Fibroblast of peridontal ligament (primary cell): ENCODE measurements at regions not wholly inside any gene's neighbourhood (a gene's known extent, or its start where the extent isn't known, plus 50 kb on each side); places are given as distances from the start of the nearest gene placed in this dataset.
"Not testable (repeated sequence)": the region's sequence is repeated elsewhere in the genome, so short reads cannot be mapped to it uniquely, and the experiment has no call there.

Source experiments
- DNase-seq: peaks from one replicate; pipeline ENCODE4 v3.0.0-alpha.2; 2010; ENCODE audit errors: extremely low read depth

DNA sequence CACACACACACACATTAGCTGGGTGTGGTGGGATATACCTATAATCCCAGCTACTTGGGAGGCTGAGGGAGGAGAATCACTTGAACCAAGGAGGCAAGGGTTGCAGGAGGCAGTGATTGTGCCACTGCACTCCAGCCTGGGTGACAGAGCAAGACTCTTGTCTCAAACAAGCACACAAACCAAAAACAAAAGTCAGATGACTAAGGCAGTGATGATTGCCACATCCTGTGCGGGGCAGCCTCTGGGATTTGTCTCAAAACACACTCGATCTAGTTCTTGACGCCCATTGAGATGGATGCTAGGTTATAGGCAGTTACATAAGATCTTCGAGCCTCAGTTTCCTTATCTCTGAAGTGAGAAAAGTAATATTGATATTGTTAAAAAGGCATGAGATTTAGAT lies 57.8 kb upstream of the NBPF8 start:
- not testable (repeated sequence) for DNase-seq

DNA sequence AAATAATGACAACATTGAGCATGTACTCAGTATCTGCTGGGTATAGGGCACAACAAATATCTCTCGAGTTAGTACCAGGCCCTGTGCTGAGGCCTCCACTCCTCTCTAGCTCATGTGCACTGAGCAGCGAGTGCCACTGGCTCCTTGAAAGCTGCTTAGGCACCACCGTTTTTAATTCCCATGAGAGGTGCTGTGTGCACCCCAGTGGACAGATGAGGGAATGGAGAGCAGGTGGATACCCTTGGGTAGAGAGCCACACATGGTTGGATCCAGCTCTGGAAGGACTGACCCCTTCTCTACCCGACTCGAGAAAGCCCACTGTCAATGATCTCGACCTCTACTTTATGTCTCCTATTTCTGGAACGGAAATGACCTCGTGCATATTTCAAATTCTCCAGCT lies 58.7 kb upstream of the NBPF8 start:
- DNase-seq: not testable (repeated sequence)

DNA sequence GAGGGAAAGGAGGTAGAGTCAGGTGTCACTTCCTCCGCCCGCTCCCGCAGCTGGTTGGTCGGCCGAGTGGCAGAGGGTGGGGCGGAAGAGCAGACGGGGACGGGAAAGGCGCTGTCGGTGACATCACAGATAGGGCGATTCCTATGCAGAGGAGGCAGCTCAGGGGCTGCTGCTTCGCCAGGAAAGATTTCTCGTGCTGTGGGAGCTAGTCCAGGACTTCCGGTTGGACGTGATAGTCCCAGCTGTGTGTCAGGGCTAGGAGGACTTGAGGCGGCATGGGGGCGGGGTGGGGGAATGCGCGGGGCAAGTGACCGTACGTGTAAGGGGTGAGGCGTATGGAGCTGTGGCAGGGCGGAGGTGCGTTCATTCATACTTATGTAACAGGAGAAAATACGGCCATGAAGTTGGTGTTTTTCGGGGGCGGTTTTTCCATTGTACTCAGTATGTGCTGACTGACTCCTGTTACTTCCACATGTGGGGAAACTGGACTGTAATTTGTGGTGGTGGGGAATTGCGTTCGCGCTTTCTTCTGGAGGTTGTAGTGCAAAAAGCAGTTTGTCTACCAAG lies 60.1 kb upstream of the NBPF8 start:
- DNase-seq: peak; percentile 13

DNA sequence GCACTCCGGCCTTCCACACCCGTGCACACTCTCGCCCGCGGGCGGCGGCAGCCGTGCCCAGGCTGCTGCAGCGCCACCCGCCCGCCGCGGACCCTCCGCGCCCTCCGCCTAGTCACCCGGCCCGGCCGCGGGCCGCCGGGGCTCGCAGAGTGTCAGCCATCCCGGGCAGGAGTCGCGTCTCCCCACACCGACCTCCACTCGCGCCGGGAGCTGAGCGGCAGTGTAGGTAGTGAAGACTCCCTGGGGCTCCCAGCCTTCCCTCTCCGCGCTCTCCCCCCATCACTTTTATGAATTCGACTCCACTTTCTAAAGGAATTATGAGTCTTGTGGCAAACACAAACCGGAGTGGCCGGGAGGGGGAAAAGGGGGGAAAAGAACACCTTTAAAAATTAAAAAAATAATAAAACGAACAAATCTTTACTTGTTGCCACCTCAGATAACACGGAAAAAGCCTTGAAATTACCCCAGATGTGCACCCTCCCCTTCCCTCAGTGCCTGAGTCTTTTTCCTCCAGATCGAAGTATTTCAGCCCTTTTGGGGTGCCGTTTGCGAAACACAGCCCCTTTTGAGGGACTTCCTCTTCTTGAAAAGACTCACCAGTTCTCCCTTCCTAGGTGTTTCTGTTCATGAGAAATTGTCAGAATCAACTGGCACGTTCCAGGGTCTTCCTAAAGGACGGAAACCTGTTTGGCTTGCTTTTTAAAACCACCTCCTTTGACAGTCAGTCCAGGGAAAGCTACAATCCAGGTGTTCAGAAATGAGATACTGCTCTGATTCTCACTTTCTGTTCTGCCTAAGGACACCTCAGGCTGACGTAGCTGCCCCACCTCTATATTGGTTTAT lies 72.4 kb upstream of the NBPF8 start:
- not testable (repeated sequence) for DNase-seq

DNA sequence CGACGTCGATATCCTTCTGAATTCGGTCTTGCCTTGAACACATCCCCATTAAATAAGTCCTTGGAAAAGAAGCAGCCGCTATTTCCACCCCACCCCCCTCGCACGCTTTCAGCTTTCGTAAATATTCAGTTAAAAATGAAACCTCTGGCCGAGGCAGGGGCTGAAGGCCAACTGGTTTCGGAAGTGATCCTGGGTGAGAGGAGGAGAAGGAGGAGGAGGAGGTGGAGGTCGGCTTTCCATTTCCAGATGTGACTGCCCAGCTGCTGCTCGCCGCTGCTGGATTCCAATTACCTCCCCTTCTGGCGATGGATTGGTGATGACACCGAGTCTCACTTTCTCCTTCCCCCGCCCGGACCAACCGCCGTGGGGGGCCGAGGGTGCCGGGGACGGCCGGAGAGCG lies 73.1 kb upstream of the NBPF8 start:
- DNase-seq: peak; percentile 7

DNA sequence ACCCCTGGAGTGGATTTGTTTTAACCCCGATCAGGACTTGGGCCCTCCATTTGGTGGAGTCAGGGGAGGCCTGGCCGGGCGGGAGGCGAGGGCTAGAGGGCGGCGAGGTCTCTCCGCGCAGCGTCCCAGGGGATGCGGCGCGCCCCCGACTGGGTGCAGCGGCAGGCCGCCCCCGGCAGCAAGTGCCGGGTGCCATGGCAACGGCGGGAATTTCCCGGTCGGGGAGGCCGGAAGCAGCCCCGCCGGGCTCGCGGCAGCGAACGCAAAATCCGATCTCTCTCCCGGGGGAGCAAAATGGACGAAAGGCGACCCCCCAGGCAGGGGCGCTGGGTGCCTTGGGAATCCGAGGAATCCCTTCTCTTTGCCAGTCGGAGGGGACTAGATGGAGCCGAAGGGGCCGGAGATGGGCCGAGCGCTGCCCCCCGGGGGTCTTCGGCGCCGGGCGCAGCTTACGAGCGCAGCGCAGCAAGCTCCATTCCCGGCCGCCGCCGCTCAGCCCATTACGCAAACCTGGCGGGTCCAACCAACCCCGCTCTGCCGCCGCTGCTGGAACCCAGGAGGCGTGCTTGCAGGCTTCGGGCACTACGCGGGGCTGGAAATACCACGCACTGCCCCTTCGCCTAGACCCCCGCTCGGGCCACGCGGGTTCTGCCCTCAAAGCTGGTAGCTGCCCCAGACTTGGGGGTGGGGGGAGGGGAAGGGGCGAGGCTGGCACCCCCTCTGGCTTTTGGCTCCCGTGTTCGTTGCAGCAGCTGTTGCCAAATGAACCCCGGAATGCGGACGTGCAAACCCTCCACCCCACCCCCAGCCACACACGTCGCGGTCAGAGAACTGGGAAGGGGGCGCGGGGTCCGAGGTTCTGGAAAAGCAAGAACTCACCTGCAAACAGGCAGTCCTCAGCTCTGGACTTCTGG lies 73.7 kb upstream of the NBPF8 start:
- DNase-seq: not testable (repeated sequence)

DNA sequence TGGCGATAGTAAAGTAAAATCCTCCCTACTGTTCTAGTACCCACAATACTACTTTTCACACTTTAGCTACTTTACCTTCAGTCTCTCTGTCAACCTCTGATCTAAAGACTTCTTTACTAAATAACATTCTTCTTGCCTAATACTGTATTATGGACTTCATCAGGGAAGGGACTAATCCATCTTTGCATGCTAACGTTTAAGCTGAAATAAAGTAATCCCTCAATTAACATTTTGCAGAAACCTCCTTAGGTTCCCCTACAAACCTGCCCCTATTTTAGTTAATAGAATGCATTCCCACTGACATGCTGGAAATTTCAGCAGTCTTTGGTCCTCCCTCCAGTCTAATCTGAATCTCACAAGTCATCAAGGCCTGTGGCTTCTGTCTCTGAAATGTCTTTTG lies 99.1 kb upstream of the NBPF8 start:
- DNase-seq: not testable (repeated sequence)

DNA sequence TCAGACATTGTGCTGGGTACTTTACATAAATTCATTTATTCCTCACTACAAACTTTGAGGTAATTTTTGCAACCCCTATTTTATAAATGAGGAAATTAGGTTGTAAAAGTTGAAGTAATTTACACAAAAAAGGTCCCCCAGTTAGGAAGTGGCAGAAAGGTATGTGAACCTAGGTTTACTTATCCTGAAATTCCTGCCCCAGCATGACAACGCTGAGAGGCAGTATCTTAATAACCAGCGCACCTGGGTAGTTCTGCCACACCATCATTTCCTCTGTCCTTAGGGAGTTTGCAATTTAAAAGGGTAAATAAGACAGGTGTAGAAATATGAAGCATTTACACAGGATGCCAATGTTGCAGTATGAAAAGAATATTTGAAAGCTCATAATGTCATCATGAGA lies 102.9 kb upstream of the NBPF8 start:
- not testable (repeated sequence) for DNase-seq

DNA sequence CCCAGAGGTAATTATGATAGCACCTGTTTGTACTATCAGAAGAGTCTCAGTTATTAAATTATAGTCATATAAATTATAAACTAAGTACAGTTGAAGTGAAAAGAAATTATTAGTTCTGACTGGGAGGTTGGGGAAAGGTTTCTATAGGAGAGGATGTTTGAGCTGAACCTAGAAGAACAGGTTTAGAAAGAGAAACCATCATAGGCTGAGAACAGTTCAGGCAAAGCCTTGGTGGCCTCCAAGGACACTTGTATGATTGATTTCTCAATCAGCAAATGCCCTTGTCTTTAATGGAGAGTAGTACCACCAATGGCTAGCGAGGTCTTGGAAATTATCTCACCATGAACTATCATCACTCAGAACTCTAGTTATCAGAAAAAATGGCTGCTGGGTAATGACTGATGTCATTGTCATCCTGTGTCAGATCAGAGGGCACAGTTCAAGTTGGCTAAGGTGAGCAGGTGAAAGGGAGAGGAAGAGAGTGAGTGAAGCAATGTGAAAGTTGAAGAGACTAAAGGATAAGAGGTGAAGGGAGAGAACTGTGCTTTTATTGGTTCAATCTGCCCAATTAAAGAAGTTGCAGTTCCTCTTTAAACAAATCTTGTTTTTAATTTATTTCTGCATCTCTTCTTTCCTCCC lies 105.8 kb upstream of the NBPF8 start:
- DNase-seq: not testable (repeated sequence)

DNA sequence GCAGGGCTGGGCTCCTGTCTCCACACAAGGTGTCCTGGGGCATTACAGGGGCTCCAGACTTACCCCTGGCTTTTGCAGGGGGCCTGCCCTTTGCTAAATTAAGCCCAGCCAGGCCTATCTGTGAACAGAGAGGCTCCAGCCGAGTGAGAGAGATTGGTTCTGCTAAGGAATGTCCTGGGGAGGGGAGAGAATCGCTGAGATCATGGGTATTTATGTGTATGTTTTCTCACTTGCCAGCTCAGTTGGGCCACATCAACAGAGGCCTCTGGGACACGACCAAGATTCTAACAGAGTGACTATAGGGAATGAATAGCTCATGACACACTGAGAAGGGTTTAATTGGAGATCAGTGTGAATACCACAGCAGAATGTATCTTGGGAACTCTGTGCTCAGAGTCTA lies 109.8 kb upstream of the NBPF8 start:
- DNase-seq: not testable (repeated sequence)

DNA sequence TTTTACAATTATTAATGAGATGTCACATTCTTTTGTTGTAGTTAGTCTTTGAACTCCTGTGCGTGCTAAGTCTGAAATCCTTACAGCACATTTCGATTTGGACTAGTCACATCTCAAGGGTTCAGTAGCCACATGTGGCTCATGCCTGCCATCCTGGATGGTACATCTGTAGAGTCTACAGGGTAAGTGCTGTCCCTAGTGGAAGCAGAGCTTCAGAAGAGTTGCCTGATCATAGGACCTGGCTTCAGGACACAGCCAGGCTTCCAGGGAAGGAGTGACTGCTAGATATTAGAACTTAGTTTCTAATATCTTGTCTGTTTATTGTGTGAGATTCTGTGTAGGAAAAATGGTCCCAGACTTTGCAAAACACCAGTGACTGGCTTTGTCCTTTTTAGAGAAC lies 110.5 kb upstream of the NBPF8 start:
- not testable (repeated sequence) for DNase-seq

DNA sequence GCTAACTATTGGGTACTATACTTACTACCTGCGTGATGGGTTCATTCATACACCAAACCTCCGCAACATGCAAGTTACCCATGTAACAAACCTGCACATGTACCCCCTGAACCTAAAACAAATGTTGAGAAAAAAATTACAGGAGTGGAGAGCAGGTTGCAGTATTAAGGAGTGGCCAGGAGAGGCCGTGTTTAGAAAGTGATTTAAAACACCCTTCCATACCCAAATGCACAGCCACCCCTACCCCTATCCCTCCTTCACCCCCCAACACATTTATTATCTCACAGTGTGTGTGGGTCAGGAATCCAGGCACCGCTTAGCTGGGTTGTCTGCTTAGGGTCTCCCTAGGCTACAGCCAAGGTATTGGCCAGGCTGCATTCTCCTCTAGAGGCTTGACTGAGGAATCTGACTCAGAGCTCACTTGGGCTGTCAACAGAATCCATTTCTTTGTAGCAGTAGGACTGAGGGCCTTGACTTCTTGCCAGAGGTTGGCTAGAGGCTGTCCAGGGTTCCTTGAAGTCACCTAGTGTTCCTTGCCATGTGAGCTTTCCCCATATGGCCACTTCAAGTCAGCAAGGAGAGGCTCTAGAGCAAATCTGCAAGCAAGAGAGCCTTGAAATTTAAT lies 115.3 kb upstream of the NBPF8 start:
- DNase-seq: not testable (repeated sequence)

DNA sequence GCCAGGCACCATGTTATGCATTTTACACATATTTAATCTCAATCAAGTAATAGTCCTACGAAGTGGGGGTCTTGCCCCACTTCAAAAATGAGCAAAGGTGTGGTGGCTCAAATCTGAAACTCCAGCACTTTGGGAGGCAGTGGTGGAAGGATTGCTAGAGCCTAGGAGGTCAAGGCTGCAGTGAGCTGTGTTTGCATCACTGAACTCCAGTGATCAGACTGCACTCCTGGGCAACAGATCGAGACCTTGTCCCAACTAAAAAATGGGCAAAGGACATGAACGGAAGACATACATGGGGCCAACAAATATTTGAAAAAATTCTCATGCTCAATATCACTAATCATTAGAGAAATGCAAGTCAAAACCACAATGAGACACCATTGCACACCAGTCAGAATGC lies 116.3 kb upstream of the NBPF8 start:
- not testable (repeated sequence) for DNase-seq

DNA sequence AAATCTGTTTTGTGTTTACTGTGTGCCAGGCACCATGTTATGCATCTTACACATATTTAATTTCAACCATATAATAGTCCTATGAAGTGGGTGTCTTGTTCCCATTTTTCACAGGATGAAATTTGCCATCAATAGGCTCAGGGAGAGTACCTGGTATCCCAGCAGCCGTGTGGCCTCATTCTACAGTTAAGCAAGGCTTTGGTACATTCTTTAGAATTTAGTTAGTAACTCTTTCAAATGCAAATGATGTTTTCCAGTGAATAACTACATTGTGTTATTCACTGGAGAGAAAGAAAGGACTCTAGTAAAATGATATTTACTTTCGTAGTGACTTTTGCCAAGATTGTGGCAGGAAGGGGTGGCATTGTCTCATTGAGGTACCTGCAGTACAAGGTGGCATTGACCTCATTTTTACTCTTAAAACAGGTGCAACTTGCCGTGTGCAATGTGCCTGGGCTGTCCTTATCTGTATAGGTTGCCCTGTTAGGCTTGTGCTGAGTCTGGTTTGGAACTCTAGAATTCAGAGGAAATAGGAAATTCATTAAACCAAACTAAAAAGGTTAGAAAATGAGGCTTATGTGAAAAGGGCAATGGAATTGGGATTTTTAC lies 117.4 kb upstream of the NBPF8 start:
- DNase-seq: not testable (repeated sequence)

DNA sequence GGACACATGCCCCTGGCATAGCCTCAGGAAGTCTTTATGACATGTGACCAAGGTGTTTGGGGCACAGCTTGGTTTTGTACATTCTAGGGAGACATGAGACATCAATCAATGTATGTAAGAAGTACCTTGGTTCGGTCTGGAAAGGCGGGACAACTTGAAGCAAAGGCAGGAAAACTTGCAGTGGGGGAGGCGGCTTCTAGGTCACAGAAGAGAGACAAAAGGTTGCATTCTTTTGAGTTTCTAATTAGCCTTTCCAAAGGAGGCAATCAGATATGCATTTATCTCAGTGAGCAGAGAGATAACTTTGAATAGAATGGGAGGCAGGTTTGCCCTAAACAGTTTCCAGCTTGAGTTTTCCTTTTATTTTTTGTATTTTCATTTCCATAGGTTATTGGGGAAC lies 113.8 kb upstream of the SEC22B start:
- DNase-seq: not testable (repeated sequence)

DNA sequence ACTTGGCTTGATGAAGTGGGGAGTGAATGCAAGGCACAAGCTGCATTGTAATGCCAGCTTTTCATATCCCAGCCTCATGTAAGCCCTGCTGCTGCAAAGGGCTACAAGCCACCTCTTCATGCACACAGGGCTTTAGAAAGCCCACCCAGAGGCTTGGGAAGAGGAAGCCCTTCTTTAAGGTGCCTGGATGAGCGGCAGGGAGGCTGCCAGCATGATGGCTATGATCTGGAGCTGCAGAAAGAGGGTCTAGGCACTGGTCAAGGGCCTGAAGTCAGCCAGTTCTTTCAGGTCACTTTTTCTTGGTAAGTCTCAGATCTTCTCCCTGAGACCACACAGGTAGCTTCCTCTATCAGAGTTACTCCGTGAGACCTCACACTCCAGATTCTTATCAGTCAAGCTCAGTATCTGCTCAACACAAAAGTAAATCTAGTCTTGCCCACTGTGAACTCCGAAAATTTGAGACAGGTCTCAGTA lies 113.3 kb upstream of the SEC22B start:
- DNase-seq: not testable (repeated sequence)

DNA sequence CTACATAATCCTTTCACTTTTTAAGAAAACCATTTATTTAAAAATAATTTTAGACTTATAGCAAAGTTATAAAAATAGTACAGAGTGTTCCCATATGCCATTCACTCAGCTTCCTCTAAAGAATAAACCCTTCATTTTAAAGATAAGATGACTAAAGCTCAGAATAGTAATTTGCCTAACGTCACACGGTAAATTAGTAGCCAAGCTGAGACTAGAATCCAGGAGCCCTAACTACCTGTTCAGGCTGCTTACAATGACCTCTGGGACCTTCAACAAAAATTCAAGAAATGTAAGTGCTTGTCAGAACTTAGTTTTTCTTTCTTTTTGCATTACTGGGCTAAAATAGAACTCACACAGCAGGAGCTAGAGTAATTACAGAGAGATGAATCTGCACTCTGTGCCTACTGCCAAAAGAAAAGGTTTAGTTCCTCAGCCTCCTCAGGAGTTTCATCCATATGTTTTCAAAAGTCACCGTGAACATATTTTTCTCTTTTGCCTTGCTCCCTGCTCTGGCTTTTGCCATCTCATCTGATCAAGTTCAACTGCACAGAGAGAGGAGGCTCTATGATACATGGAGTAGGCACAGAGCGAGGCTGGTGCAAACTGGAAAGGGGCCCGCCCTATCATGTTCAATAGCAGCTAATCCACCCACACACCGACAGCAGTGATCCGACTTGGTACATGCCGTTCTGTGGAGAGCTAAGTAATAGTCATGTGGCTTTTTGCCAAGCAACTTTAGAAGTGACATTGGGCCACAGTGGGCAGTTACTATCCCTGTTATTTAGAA lies 112.7 kb upstream of the SEC22B start:
- DNase-seq: not testable (repeated sequence)

DNA sequence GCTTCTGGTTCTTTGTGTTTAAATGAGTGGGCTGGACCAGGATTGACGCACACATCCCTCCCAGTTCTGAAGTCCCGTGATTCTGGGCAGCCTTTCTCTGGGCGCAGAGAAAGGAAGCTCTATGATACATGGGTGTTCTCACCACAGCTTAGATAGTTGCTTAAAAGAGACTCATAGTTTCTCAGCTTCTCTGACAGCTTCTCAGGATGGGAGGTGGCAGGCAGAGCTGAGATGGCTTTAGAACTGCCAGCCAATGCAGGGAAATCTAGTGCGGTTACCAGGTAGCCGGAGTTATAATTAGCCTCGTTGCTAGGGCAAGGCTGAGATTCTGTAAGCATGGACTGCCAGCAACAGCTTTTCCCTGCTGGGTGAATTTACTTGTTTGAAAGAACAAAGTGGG lies 111.8 kb upstream of the SEC22B start:
- not testable (repeated sequence) for DNase-seq

DNA sequence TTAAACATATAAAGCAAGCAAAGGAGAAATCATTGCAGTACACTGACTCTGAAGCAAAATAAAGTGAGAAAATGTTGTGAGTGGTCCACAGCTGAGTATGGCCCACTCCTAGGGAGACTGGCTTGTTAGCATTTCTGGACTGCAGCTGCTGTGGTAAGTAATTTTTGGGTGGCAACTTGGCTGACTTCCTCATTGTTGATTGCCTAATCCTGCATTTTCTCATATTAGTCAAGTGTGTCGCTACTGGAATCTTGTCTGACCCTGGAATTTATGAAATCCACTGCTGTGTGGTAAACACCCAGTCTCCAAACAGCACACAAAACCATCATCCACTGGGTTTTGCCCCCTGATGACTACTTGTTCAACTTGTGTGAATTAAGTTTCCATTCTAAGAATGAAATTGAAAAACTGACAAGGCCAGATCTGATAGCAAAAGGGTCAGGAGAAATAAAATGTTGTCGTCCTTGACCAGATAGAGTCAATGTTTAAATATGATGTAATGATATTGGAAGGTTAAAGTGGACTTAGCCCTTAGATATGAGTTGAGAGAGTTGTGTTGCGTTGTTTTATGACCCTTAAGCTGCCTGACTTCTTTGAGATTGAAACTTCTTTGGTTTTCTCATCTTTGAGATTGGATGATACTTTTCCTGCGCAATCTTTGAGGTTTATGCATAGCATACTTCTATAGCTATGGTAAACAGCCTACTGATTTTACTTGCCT lies 106.6 kb upstream of the SEC22B start:
- not testable (repeated sequence) for DNase-seq
